NCI-H226 (cell line): ENCODE measurements at regions not wholly inside any gene's neighbourhood (a gene's known extent, or its start where the extent isn't known, plus 50 kb on each side); places are given as distances from the start of the nearest gene placed in this dataset.

Source experiments
- DNase-seq: peaks from one replicate; pipeline ENCODE4 v3.0.0-alpha.2; 2015

DNA sequence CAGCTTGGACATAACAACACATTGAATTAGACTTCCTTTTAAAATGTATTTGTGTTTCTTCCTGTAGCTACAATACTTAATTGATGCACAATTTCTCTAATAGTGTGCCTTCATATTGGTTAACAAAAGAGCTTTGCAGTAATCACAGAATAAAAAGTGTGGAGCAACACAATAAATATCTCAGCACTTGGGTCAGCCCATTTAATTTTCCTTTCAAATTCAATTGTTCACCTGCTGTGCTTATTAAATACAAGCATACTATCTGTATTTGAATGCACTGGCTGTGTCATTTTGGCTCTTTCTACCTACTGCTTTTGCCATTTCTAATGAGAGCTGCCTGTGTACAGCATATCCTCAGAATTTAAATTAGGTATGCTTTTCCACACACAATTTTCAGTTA lies 1641.3 kb upstream of the SLC39A10 start:
- DNase-seq: no peak

DNA sequence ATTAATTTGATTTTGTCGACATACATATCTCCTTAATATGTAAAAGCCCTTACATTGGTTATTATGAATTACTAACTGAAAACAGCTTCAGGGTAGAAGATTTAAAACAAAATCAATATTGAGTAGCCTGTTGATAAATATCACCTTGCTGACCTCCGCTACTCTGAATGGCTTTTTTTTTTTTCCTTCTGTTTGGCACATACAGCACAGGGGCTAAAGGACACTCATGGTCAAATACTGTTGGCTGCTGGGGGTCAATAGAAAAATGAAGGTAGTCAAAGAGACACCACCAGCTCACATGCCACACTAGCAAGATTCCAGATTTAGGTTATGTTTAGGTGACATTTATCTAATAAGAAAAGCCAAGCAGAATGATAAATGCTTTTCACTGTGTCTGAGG lies 1642.4 kb upstream of the SLC39A10 start:
- no peak for DNase-seq

- no peak for DNase-seq
Observed at GRCh38 chr2:194004590-194005206, 1652.3 kb upstream of the SLC39A10 start.

DNA sequence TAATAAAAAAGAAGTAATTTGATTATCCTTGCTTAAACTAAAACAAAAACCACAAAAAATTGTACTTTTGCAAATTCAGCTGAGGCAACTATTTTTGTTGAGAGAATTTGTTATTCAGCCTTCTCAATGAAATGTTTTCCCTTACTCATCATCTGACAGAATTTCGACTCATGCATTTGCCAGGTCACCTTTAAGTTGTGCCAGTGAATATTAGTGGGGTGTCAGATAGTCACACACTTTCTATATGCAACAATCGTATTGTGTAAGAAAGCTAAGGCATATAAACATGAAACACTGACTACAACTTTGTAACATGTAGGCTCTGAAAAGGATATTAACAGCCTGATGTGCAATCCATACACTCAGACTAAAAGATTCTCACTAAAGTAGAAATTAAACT lies 1653.1 kb upstream of the SLC39A10 start:
- DNase-seq: no peak

GRCh38 chr2:194002699-194003368 lies 1654.2 kb upstream of the SLC39A10 start:
- no peak for DNase-seq

- no peak for DNase-seq
Observed at GRCh38 chr2:193990868-193991267, 1666.2 kb upstream of the SLC39A10 start.

DNA sequence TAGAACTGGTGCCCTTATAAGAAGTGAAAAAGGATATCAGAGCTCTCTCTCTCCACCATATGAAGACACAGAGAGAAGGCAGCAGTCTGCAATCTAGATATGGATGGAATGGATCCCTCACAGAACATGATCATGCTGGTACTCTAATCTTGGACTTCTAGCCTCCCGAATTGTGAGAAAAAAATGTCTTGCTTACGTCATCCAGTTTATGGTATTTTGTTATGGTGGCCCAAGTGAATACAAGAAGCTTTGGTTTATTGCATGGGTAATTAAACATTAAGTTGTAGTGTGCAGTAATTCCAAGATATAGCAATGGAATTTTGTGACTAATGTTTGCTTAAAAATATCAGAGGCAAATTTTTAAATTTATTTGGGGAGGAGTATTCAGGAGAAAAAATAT lies 1667.4 kb upstream of the SLC39A10 start:
- no peak for DNase-seq

GRCh38 chr2:193988784-193989183 lies 1668.2 kb upstream of the SLC39A10 start:
- DNase-seq: no peak

DNA sequence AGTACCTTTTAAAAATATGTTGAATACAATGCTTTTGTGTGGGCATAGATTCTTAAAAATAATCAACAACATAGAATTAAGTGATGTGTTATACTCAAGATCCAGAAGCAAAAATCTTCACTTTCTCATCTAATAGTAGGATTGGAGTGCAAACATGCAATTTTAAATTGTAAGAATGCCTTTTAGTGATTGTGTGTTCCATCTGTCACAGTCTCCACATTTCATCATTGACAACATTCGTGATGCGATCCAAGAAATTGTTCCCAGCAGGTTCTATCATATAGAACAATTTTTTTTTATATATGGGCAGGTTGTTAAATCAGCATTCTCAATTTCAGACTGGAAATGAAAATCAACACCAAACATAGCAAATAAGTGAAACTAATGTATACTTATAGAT lies 1671.8 kb upstream of the SLC39A10 start:
- no peak for DNase-seq

- DNase-seq: no peak
Observed at GRCh38 chr2:193980599-193980998, 1676.4 kb upstream of the SLC39A10 start.

DNA sequence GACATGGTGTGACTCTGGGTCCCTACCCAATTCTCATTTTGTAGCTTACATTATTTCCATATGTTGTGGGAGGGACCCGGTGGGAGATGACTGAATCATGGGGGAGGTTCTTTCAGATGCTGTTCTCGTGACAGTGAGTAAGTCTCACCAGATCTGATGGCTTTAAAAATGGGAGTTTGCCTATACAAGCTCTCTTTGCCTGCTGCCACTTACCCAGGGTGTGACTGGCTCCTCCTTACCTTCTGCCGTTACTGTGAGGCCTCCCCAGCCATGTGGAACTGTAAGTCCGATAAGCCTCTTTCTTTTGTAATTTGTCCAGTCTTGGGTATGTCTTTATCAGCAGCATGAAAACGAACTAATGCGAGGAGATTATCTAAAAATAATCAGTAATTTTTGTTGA lies 1683.2 kb upstream of the SLC39A10 start:
- no peak for DNase-seq

GRCh38 chr2:193966590-193966989 lies 1690.4 kb upstream of the SLC39A10 start:
- peak; percentile 63 for DNase-seq

DNA sequence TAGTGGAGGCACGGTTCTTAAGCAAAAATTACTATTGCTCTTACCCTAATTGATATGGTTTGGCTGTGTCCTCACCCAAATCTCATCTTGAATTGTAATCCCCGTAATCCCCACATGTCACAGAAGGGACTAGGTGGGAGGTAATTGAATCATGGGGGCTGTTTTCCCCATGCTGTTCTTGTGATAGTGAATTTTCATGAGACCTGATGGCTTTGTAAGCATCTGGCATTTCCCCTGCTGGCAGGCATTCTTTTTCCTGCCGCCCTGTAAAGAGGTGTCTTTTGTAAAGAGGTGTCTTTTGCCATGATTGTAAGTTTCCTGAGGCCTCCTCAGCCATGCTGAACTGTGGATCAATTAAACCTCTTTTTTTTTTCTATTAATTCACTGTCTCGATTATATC lies 1691.8 kb upstream of the SLC39A10 start:
- no peak for DNase-seq

GRCh38 chr2:193963472-193964119 lies 1693.4 kb upstream of the SLC39A10 start:
- DNase-seq: peak; percentile 12

- DNase-seq: no peak
Observed at GRCh38 chr2:193946806-193947205, 1710.2 kb upstream of the SLC39A10 start.

- DNase-seq: no peak
Observed at GRCh38 chr2:193943406-193943960, 1713.5 kb upstream of the SLC39A10 start.

- no peak for DNase-seq
Observed at GRCh38 chr2:193935114-193935513, 1721.9 kb upstream of the SLC39A10 start.

DNA sequence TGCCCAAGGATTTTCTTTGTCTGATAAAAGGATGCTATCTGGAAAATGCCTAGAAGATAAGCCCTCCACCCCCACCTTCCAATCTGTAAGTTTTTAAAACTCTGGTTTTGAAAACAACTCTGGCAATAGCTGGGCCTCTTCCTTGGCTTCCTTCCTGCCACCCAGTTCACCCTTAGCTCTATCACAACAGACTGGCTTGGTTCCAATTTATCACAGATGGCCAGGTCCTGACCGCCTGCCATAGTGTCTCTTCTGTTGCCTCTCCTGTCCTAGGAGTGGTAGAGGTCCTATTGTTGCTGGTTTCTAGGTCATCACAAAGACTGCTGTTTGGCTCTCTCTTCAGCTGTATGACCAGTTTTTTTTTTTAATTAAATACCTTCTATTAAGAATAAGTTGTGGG lies 1727.9 kb upstream of the SLC39A10 start:
- DNase-seq: peak; percentile 4

DNA sequence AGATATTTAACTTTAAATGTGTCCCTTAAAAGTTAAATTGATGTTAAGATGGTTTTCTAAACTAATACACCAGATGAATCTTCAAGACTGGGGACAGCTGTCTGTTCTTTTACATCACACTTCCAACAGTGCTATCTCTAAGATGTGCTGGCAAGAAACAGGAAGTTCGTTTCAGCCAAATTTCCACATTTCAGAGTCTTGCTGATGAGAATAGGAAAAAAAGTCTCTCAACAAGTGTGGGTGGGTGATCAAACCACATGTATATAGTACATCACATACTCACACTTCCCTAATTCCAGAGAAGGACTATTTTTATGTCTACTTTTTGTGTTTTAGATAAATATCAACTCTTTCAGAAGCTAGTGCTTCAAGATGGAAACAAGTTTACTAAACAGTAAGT lies 1712.8 kb upstream of the TMEFF2 start:
- DNase-seq: no peak

- no peak for DNase-seq
Observed at GRCh38 chr2:193900292-193900691, 1705.6 kb upstream of the TMEFF2 start.

DNA sequence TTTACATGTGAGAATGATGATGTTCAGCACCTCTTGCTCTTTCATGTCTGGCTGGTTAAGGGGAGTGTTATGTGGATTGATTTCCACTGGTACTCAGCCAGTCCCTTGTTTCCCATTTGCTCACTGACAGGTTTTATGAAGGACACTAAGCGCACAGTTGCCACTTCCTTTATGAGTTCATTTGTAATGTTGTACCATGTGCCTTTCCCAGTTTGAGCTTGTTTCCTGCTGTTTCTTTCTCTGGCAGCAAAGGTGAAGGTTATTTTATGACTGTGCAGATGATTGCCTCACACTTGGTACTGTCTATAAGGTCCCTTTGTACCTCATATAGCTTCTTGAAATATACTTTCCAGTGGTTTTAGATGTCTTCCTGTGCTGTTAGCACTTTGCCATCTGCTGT lies 1700.5 kb upstream of the TMEFF2 start:
- DNase-seq: no peak

DNA sequence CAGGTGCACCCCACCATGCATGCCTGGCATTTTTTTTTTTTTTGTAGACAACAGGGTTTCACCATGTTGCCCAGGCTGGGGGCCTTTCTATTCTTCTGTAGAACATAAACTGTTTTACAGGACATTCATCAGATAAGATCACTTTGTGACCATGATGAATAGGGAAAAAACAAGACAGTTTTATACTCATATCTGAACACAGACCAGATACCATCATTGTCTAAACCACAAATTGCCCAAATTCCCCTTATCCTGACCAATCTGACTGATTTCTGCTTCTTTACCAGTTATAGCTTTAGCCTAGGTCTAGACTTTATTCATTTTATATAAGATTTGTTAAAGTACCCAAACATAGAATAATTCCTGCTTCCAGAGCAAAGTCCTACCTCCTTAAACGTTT lies 1699.3 kb upstream of the TMEFF2 start:
- no peak for DNase-seq

DNA sequence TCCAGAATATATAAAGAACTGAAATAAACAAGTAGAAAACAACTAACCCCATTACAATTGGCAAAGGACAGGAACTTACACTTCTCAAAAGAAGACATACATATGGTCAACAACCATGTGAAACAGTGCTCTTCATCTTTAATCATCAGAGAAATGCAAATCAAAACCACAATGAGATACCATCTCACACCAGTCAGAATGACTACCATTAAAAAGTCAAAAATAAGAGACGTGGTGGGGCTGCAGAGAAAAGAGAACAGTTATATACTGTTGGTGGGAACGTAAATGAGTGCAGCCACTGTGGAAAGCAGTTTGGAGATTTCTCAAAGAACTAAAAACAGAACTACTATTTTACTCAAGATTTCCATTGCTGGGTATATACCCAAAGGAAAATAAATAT lies 1696.3 kb upstream of the TMEFF2 start:
- DNase-seq: no peak

DNA sequence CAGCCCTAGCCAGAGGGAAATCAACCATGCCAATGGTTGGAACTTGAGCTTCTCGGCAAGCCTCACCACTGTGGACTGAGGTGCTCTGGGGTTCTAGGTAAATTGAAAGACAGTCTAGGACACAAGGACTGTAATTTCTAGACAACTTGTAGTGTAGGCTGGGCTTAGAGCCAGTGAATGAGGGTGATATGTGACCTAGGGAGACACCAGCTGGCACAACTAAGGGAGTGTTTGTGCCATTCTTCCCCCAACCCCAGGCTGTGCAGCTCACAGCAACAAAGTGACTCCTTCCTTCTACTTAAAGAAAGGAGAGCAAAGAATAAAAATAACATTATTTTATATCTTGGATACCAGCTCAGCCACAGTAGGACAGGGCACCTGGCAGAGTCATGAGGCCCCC lies 1690.7 kb upstream of the TMEFF2 start:
- DNase-seq: no peak
